GM12878 (cell line): ENCODE measurements at regions not wholly inside any gene's neighbourhood (a gene's known extent, or its start where the extent isn't known, plus 50 kb on each side); places are given as distances from the start of the nearest gene placed in this dataset.

Experiments used
- ATAC-seq: fragments of 200-7000 bp; cut with Tn5 transposase; 3 replicates; pipeline ENCODE4 v1.9.1; 2020; ENCODE audit warnings: mild to moderate bottlenecking, moderate library complexity
- BruUV-seq: library from RNA; stranded (reverse); fragments of 400-500 nt; replicated peaks from 2 replicates; lab custom pipeline; 2021; lab: Mats Ljungman, UMichigan
- CTCF ChIA-PET: fragments of 300-600 bp; sonication (Branson Sonifier 250); formaldehyde crosslinking; extraction: SDS; loops from one replicate; lab custom pipeline; 2021; ENCODE audit warnings: inconsistent platforms; lab: Yijun Ruan, JAX
- POLR2A ChIA-PET: fragments of 350-600 bp; formaldehyde crosslinking; extraction: SDS; loops from one replicate; lab custom pipeline; 2021; ENCODE audit warnings: inconsistent platforms; lab: Charles Lee
- RAD21 ChIA-PET: fragments of 300-600 bp; sonication (Branson Sonifier 250); formaldehyde crosslinking; loops from one replicate; lab custom pipeline; 2023; ENCODE audit warnings: antibody characterized with exemption; ENCODE audit not compliant: unreplicated experiment; lab: Charles Lee
- SMC1A ChIA-PET: fragments of 300-600 bp; sonication (Branson Sonifier 250); formaldehyde crosslinking; loops from one replicate; lab custom pipeline; 2023; ENCODE audit not compliant: unreplicated experiment, uncharacterized antibody; lab: Charles Lee
- DNase-seq: peaks from one replicate; pipeline ENCODE4 v3.0.0-alpha.2; 2011; ENCODE audit warnings: low read depth, low spot score
- FAIRE-seq: peaks from 3 replicates; lab custom pipeline; 2011; peaks lifted over from hg19 to GRCh38; lab: Jason Lieb, UNC
- H2AFZ ChIP-seq: 2 replicates; pipeline ENCODE4 v1.6.0; 2011; ENCODE audit warnings: low read depth, low read length, control low read depth; ENCODE audit not compliant: control insufficient read depth
- H3K27ac ChIP-seq: 2 replicates; pipeline ENCODE4 v1.5.1; 2011; ENCODE audit warnings: control low read depth; ENCODE audit not compliant: control insufficient read depth, insufficient read depth
- H3K27me3 ChIP-seq, 2 experiments: replicated peaks in 1 of 2; 2 replicates each; pipeline versions ENCODE4 v1.6.0 to v1.6.1; 2011; ENCODE audit warnings: low read length in 1 of 2; ENCODE audit not compliant: control insufficient read depth in 2 of 2, insufficient read depth in 2 of 2
- H3K36me3 ChIP-seq, 2 experiments: 2 replicates each; pipeline ENCODE4 v1.5.1; 2011; ENCODE audit warnings: low read length in 1 of 2; ENCODE audit not compliant: control insufficient read depth in 2 of 2, insufficient read depth in 2 of 2
- H3K4me1 ChIP-seq: 2 replicates; pipeline ENCODE4 v1.6.1; 2011; ENCODE audit warnings: mild to moderate bottlenecking, low read length, moderate library complexity, mixed read lengths; ENCODE audit not compliant: control insufficient read depth, insufficient read depth
- H3K4me2 ChIP-seq: 2 replicates; pipeline ENCODE4 v1.6.0; 2011; ENCODE audit warnings: control low read depth; ENCODE audit not compliant: control insufficient read depth, insufficient read depth
- H3K4me3 ChIP-seq: fragments of 200-600 bp; sonication (generic); 2 replicates; pipeline ENCODE4 v1.5.1; 2016
- H3K79me2 ChIP-seq: 2 replicates; pipeline ENCODE4 v1.6.0; 2011; ENCODE audit warnings: low read length; ENCODE audit not compliant: control insufficient read depth, insufficient read depth
- H3K9ac ChIP-seq: 2 replicates; pipeline ENCODE4 v1.8.0; 2011; ENCODE audit warnings: low read length, control low read depth, mixed read lengths; ENCODE audit not compliant: control insufficient read depth, insufficient read depth
- H3K9me3 ChIP-seq: replicated peaks from 3 replicates; pipeline ENCODE4 v1.5.1; 2011; ENCODE audit warnings: mild to moderate bottlenecking, low read length; ENCODE audit not compliant: control insufficient read depth, insufficient read depth
- H4K20me1 ChIP-seq: 2 replicates; pipeline ENCODE4 v1.6.0; 2011; ENCODE audit not compliant: control insufficient read depth, insufficient read depth
- E2F8 ChIP-seq: fragments of 450-650 bp; IDR thresholded peaks from 2 replicates; pipeline ENCODE4 v1.6.1; 2018; ENCODE audit warnings: mild to moderate bottlenecking, low read depth, moderate library complexity; ENCODE audit not compliant: partially characterized antibody
- KLF5 ChIP-seq: fragments of 450-650 bp; IDR thresholded peaks from 2 replicates; pipeline ENCODE4 v1.6.1; 2014; ENCODE audit warnings: mild to moderate bottlenecking; ENCODE audit not compliant: partially characterized antibody
- NRF1 ChIP-seq: conservative IDR thresholded peaks from 2 replicates; pipeline ENCODE4 v1.6.1; 2011; ENCODE audit warnings: mild to moderate bottlenecking, low read depth, low read length, improper control_type of control experiment
- RCOR1 ChIP-seq: conservative IDR thresholded peaks from 2 replicates; pipeline ENCODE4 v1.6.1; 2012; ENCODE audit warnings: low read depth, low read length, improper control_type of control experiment
- ZNF384 ChIP-seq: IDR thresholded peaks from 2 replicates; pipeline ENCODE4 v1.6.1; 2012; ENCODE audit warnings: low read depth, mild to moderate bottlenecking, low read length, improper control_type of control experiment, borderline replicate concordance
- ZZZ3 ChIP-seq: IDR thresholded peaks from 2 replicates; pipeline ENCODE4 v1.6.1; 2011; ENCODE audit warnings: low read depth; ENCODE audit not compliant: control insufficient read depth, insufficient read length
- WGBS: methylation state at CpG from one replicate; pipeline ENCODE4 v1.1.6; 2016; ENCODE audit warnings: low lambda C conversion rate; ENCODE audit not compliant: insufficient replicate concordance, insufficient coverage; ENCODE audit errors: missing lambda C conversion rate; 5-methylcytosine and 5-hydroxymethylcytosine counted together
- in situ Hi-C: fragments of 300-500 bp; cut with MboI; formaldehyde crosslinking; loops from 9 replicates; pipeline ENCODE4 v1.14.3; 2018; ENCODE audit warnings: mixed read lengths
- intact Hi-C: fragments of 100-400 bp; cut with micrococcal nuclease; formaldehyde crosslinking; loops from one replicate; pipeline ENCODE4 v1.14.2; 2022; ENCODE audit not compliant: unreplicated experiment

DNA sequence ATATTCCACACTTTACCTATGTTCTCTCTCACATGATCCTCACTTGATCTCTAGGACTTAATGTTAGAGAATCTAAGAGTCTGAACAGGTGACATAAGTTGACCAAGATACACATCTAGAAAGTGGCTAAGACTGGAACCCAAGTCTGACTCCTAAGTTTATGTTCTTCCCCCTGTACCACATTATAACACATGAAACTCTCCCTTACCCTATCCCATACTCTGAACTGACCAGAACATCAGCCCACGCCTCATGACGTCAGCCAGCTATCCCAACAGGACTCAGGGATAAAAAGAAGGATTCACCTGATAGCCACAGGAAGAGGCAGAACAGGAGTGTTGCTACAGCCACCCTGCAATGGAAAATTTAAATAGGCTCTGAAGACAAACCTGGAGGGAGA is 392.2 kb downstream of the ZEB2 start:
- Histone ChIP-seq H4K20me1 (no peaks in the 10 kb centered on the region), H2AFZ (no peak overlapping the region), H3K36me3 (no peaks in the 10 kb centered on the region), H3K9ac (no peak overlapping the region), H3K27me3 (no peaks in the 10 kb centered on the region), H3K9me3 (no peaks in the 10 kb centered on the region), H3K4me3 (no peak overlapping the region), H3K79me2 (no peaks in the 10 kb centered on the region), H3K4me2 (no peak overlapping the region), H3K27ac (no peak overlapping the region), H3K4me1 (no peaks in the 10 kb centered on the region)
- CTCF ChIA-PET = no interaction called here
- in situ Hi-C loops = no loop called here
- no peak for ATAC-seq
- no peak for FAIRE-seq
- SMC1A ChIA-PET = no interaction called here
- 77% methylated on average over 2 of the region's 2 CpGs for WGBS
- RAD21 ChIA-PET = no interaction called here
- TF ChIP-seq NRF1 (no peak), E2F8 (no peak), RCOR1 (no peak), ZNF384 (no peak), ZZZ3 (no peak), KLF5 (no peak)
- intact Hi-C loops = no loop called here
- POLR2A ChIA-PET = no interaction called here
- no peak for DNase-seq
- BruUV-seq = no TSS peak
